Astrocyte of the cerebellum (primary cell): ENCODE measurements at regions not wholly inside any gene's neighbourhood (a gene's known extent, or its start where the extent isn't known, plus 50 kb on each side); places are given as distances from the start of the nearest gene placed in this dataset.

Experiments used
- DNase-seq: peaks from one replicate; pipeline ENCODE4 v3.0.0-alpha.2; 2011; ENCODE audit warnings: low read depth
- H3K4me3 ChIP-seq: 2 replicates; pipeline ENCODE4 v1.5.1; 2011; ENCODE audit warnings: mild to moderate bottlenecking, low read depth, low read length, moderate library complexity
- CTCF ChIP-seq: IDR thresholded peaks from 2 replicates; pipeline ENCODE4 v1.5.1; 2012; ENCODE audit warnings: low read length, low read depth, moderate library complexity, mild to moderate bottlenecking; ENCODE audit errors: missing control alignments
- in situ Hi-C: cut with HindIII; loops from 2 replicates; pipeline ENCODE4 v1.10.0; 2017; ENCODE audit warnings: low sequenced_read_pairs

- H3K4me3 ChIP-seq, result no peak overlapping the region
- TF ChIP-seq CTCF, result no peak
- no peak for DNase-seq
- in situ Hi-C loops, result no loop called here
Observed at GRCh38 chr2:212936572-212936971, 214.8 kb downstream of the IKZF2 start.

GRCh38 chr2:212935752-212936151 lies 215.7 kb downstream of the IKZF2 start:
- H3K4me3 ChIP-seq, result no peak overlapping the region
- no peak for TF ChIP-seq CTCF
- in situ Hi-C loops, result no loop called here
- DNase-seq, result no peak

- in situ Hi-C loops, result no loop called here
- no peak overlapping the region for H3K4me3 ChIP-seq
- TF ChIP-seq CTCF, result no peak
- DNase-seq, result no peak
Observed at GRCh38 chr2:212931271-212931670, 220.1 kb downstream of the IKZF2 start.

GRCh38 chr2:212930556-212931260 lies 220.7 kb downstream of the IKZF2 start:
- in situ Hi-C loops, result no loop called here
- H3K4me3 ChIP-seq, result no peak overlapping the region
- DNase-seq, result no peak
- no peak for TF ChIP-seq CTCF

GRCh38 chr2:212929971-212930370 lies 221.4 kb downstream of the IKZF2 start:
- no peak overlapping the region for H3K4me3 ChIP-seq
- in situ Hi-C loops, result no loop called here
- no peak for DNase-seq
- TF ChIP-seq CTCF, result no peak

GRCh38 chr2:212929116-212929515 lies 222.3 kb downstream of the IKZF2 start:
- in situ Hi-C loops, result no loop called here
- no peak for DNase-seq
- TF ChIP-seq CTCF, result no peak
- no peak overlapping the region for H3K4me3 ChIP-seq

GRCh38 chr2:212928681-212929080 lies 222.7 kb downstream of the IKZF2 start:
- TF ChIP-seq CTCF, result no peak
- in situ Hi-C loops, result no loop called here

More at GRCh38 chr2:212928681-212929080, 222.7 kb downstream of the IKZF2 start:
- H3K4me3 ChIP-seq, result no peak overlapping the region
- no peak for DNase-seq
